DND-41 (cell line): ENCODE measurements at regions not wholly inside any gene's neighbourhood (a gene's known extent, or its start where the extent isn't known, plus 50 kb on each side); places are given as distances from the start of the nearest gene placed in this dataset.

Source experiments
- CTCF ChIP-seq: IDR thresholded peaks from 2 replicates; pipeline ENCODE4 v1.5.1; 2012; ENCODE audit warnings: borderline replicate concordance, low read length, moderate library complexity, mild to moderate bottlenecking; ENCODE audit not compliant: poor library complexity, severe bottlenecking; ENCODE audit errors: extremely low read depth
- EZH2 ChIP-seq: IDR thresholded peaks from 3 replicates; pipeline ENCODE4 v1.6.1; 2012; ENCODE audit warnings: borderline replicate concordance, low read depth, mild to moderate bottlenecking, moderate library complexity, low read length, inconsistent platforms; ENCODE audit not compliant: severe bottlenecking

- TF ChIP-seq CTCF (no peak), EZH2 (no peak)
These were observed 535.1 kb downstream of the RNF144A start for GRCh38 chr2:7452110-7452876.
